Panc1 (cell line): ENCODE measurements at regions not wholly inside any gene's neighbourhood (a gene's known extent, or its start where the extent isn't known, plus 50 kb on each side); places are given as distances from the start of the nearest gene placed in this dataset.

ENCODE experiments used
- TF ChIP-seq, protein P1 (sequence below): fragments of 450-650 bp; IDR thresholded peaks from 2 replicates; pipeline ENCODE4 v1.5.1; 2017; ENCODE audit warnings: mild to moderate bottlenecking
- TF ChIP-seq, protein P2 (sequence below), 2 experiments: IDR thresholded peaks; 2 replicates each; pipeline ENCODE4 v1.6.1; 2011 to 2012; ENCODE audit warnings: low read depth in 2 of 2, control low read depth in 1 of 2, low read length in 1 of 2, mild to moderate bottlenecking in 1 of 2, moderate library complexity in 1 of 2; ENCODE audit not compliant: insufficient read depth in 1 of 2

DNA sequence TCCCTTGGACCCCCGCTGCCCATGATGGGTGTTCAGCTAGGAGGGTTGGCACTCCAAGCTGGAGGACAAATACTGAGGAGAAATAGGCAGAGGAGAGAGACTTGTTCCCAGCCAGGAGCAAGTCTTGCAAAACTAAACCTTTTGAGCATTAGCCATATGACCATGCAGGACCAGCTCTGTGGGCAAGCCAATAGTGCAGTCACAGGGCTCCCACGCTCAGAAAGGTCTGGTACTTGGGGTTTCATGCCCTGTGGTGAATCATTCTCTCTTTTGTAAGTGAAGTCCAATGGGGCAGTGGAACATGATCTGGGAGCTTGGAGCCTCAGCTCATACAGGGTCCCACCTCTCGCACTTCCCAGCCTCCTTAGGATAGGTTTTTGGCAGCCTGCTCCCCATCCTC, 300.9 kb downstream of the BCOR start:
- TF ChIP-seq, protein P1, sequence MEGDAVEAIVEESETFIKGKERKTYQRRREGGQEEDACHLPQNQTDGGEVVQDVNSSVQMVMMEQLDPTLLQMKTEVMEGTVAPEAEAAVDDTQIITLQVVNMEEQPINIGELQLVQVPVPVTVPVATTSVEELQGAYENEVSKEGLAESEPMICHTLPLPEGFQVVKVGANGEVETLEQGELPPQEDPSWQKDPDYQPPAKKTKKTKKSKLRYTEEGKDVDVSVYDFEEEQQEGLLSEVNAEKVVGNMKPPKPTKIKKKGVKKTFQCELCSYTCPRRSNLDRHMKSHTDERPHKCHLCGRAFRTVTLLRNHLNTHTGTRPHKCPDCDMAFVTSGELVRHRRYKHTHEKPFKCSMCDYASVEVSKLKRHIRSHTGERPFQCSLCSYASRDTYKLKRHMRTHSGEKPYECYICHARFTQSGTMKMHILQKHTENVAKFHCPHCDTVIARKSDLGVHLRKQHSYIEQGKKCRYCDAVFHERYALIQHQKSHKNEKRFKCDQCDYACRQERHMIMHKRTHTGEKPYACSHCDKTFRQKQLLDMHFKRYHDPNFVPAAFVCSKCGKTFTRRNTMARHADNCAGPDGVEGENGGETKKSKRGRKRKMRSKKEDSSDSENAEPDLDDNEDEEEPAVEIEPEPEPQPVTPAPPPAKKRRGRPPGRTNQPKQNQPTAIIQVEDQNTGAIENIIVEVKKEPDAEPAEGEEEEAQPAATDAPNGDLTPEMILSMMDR = no peak
- TF ChIP-seq, protein P2, sequence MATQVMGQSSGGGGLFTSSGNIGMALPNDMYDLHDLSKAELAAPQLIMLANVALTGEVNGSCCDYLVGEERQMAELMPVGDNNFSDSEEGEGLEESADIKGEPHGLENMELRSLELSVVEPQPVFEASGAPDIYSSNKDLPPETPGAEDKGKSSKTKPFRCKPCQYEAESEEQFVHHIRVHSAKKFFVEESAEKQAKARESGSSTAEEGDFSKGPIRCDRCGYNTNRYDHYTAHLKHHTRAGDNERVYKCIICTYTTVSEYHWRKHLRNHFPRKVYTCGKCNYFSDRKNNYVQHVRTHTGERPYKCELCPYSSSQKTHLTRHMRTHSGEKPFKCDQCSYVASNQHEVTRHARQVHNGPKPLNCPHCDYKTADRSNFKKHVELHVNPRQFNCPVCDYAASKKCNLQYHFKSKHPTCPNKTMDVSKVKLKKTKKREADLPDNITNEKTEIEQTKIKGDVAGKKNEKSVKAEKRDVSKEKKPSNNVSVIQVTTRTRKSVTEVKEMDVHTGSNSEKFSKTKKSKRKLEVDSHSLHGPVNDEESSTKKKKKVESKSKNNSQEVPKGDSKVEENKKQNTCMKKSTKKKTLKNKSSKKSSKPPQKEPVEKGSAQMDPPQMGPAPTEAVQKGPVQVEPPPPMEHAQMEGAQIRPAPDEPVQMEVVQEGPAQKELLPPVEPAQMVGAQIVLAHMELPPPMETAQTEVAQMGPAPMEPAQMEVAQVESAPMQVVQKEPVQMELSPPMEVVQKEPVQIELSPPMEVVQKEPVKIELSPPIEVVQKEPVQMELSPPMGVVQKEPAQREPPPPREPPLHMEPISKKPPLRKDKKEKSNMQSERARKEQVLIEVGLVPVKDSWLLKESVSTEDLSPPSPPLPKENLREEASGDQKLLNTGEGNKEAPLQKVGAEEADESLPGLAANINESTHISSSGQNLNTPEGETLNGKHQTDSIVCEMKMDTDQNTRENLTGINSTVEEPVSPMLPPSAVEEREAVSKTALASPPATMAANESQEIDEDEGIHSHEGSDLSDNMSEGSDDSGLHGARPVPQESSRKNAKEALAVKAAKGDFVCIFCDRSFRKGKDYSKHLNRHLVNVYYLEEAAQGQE (IDR thresholded peaks at IDR 0.05; ENCODE audit: insufficient read depth in 1 of 2, low read depth in 2 of 2, low read length in 1 of 2) = no peak
